Ovary (tissue), 7 donors: ENCODE measurements at regions not wholly inside any gene's neighbourhood (a gene's known extent, or its start where the extent isn't known, plus 50 kb on each side); places are given as distances from the start of the nearest gene placed in this dataset.

Source experiments
- DNase-seq, 5 donors: peaks; one replicate each; pipeline ENCODE4 v3.0.0-alpha.2; 2019 to 2020
- H3K27ac ChIP-seq, 2 donors: fragments of 200-600 bp; one replicate each; pipeline versions ENCODE4 v1.5.1 to v1.8.0; 2019 to 2022
- H3K27me3 ChIP-seq: fragments of 200-600 bp; one replicate; pipeline ENCODE4 v1.8.0; 2022
- H3K36me3 ChIP-seq: fragments of 200-600 bp; sonication (generic); one replicate; pipeline ENCODE4 v1.5.1; 2019
- H3K4me1 ChIP-seq: one replicate; pipeline ENCODE4 v1.8.1; 2013; ENCODE audit warnings: mild to moderate bottlenecking, moderate library complexity; ENCODE audit not compliant: insufficient read depth
- H3K4me3 ChIP-seq: fragments of 200-600 bp; sonication (generic); one replicate; pipeline ENCODE4 v1.5.1; 2017
- H3K9me3 ChIP-seq, 2 donors: fragments of 200-600 bp in 1 of 2; sonication (generic) in 1 of 2; one replicate each; pipeline versions ENCODE4 v1.5.1 to v1.8.1; 2013 to 2019; ENCODE audit warnings: mild to moderate bottlenecking in 1 of 2, moderate library complexity in 1 of 2
- EP300 ChIP-seq: sonication (generic); formaldehyde crosslinking; IDR thresholded peaks from one replicate; pipeline ENCODE4 v1.6.1; 2017; ENCODE audit warnings: antibody characterized with exemption
- POLR2A ChIP-seq: fragments of 450-650 bp; IDR thresholded peaks from one replicate; pipeline ENCODE4 v1.6.1; 2017; ENCODE audit warnings: antibody characterized with exemption, mild to moderate bottlenecking, moderate library complexity
- WGBS, 3 donors: extraction: QIAGEN DNeasy Blood & Tissue Kit in 1 of 3; methylation state at CpG; one replicate each; pipeline versions ENCODE4 v1.1.5 to v1.1.7; 2013 to 2017; 5-methylcytosine and 5-hydroxymethylcytosine counted together
- intact Hi-C, 4 donors: fragments of 100-400 bp; cut with DNase I; formaldehyde crosslinking; loops; one replicate each; pipeline versions ENCODE4 v1.11.0 to v1.15.1; 2022 to 2023
- TF ChIP-seq, protein P1 (sequence below), 3 donors: fragments of 450-650 bp in 2 of 3; fragments of 200-600 bp in 1 of 3; IDR thresholded peaks; one replicate each; pipeline versions ENCODE4 v1.5.1 to v1.8.0; 2016 to 2022; ENCODE audit warnings: antibody characterized with exemption in 3 of 3, mild to moderate bottlenecking in 1 of 3
- donor health status: DM: no; HTN: no; CAD: no; lungs with moderate emphysema.
- donor health status: DM: no; HTN: no; CAD: no.
- donor health status: Bipolar disorder and iron deficiency.
- donor health status: DM: no; HTN: no; CAD: no.
- donor health status: DM: yes; HTN: yes; CAD: no.

DNA sequence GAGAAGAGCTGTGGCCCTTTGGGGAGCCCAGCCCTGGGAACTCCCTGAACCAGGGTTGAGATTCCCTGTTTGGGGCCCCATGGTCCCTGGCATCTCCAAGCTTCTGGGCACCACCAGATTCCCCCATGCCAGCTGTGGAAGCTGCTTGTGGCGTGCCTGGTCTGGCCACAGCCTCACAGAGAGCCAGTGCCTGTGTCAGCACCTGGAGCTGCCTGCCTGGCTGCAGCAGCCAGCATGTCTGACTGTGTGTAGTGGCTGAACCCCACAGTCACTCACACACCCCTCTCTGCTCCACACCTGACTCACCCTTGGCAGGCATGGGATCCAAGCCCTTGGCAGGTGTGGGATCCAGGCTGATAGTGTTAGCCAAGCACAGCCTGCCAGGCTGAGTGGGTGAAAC lies 97.2 kb upstream of the GALNTL6 start:
- no peak for DNase-seq
- 79 to 100% (median 100%) methylated on average over 1 of the region's 1 CpG for WGBS, 3 donors

DNA sequence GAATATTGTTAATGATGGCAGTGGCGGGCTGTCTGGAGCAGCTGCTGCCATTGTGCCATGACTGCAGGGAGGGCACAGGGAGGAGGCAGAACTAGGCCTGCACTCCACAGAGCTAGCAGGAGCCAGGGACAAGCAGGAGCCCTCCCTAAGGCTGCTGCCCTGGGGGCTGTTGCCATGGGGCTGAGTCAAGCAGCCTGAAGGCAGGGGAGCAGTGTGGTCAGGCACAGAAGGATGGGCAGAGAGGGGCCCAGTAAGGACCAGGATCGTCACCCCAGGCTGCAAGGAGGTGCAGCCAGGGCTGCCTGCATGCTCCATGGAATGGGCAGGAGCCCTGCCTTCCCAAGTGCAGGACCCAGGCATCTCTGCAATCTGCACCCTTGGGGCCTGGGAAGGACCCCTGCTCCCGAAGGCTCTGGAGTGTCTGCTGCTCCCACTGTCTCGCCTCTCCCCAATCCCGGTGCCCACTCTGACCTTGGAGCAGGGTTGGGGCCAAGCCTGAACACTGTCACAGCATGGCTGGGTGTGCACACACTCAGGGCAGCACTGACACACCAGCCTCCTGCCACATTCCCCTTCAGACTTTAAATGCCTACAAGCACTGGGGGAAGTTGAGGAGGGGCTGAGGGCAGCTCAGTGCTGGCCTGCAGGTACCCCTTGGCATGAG lies 98.3 kb upstream of the GALNTL6 start:
- Histone ChIP-seq H3K9me3 (no peaks in the 10 kb centered on the region), H3K4me3 (no peak overlapping the region), H3K27ac (no peak overlapping the region), H3K27me3 (no peaks in the 10 kb centered on the region), H3K4me1 (no peaks in the 10 kb centered on the region), H3K36me3 (no peaks in the 10 kb centered on the region)
- 87 to 96% (median 87%) methylated on average over 5 of the region's 5 CpGs for WGBS, 3 donors
- no peak for DNase-seq
- intact Hi-C loops, result no loop called here
- TF ChIP-seq, protein P1, sequence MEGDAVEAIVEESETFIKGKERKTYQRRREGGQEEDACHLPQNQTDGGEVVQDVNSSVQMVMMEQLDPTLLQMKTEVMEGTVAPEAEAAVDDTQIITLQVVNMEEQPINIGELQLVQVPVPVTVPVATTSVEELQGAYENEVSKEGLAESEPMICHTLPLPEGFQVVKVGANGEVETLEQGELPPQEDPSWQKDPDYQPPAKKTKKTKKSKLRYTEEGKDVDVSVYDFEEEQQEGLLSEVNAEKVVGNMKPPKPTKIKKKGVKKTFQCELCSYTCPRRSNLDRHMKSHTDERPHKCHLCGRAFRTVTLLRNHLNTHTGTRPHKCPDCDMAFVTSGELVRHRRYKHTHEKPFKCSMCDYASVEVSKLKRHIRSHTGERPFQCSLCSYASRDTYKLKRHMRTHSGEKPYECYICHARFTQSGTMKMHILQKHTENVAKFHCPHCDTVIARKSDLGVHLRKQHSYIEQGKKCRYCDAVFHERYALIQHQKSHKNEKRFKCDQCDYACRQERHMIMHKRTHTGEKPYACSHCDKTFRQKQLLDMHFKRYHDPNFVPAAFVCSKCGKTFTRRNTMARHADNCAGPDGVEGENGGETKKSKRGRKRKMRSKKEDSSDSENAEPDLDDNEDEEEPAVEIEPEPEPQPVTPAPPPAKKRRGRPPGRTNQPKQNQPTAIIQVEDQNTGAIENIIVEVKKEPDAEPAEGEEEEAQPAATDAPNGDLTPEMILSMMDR (IDR thresholded peaks at IDR 0.05), result no peak
- TF ChIP-seq EP300 (no peak), POLR2A (no peak)

More for the DNA sequence above, 97.2 kb upstream of the GALNTL6 start:
- H3K27ac ChIP-seq, result no peak overlapping the region
- H3K9me3 ChIP-seq, result no peaks in the 10 kb centered on the region
- intact Hi-C loops, result no loop called here
- no peaks in the 10 kb centered on the region for H3K4me1 ChIP-seq
- no peak overlapping the region for H3K4me3 ChIP-seq
- H3K36me3 ChIP-seq, result no peaks in the 10 kb centered on the region
- TF ChIP-seq, protein P1 (IDR thresholded peaks at IDR 0.05), result no peak
- TF ChIP-seq EP300, result no peak
- TF ChIP-seq POLR2A, result no peak
- H3K27me3 ChIP-seq, result no peaks in the 10 kb centered on the region

DNA sequence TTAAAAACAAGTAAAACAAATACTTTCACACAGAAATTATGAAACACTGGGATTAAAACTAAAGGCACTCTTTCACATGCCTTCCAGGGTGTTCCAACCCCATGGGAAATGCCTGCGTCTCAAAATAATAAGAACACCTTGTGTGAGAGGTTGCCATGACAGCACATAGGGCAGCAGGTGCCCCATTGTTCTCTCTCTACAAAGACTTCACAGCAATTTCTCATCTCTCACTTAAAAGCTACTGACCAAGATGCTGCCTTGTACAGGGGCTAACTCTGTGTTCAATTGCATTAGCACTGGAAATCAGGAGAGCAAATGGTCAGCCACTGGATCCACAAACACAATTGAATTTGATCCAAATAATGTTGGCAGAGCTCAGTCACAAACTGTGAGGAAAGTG lies 102.5 kb upstream of the GALNTL6 start:
- no peak overlapping the region for H3K4me3 ChIP-seq
- no peak overlapping the region for H3K27ac ChIP-seq
- H3K36me3 ChIP-seq, result no peaks in the 10 kb centered on the region
- no peak for DNase-seq
- no peaks in the 10 kb centered on the region for H3K9me3 ChIP-seq
- no peak for TF ChIP-seq EP300
- TF ChIP-seq POLR2A, result no peak
- TF ChIP-seq, protein P1 (IDR thresholded peaks at IDR 0.05), result no peak
- intact Hi-C loops, result no loop called here
- WGBS, 3 donors, result 91 to 95% (median 93%) methylated on average over 1 of the region's 1 CpG
- no peaks in the 10 kb centered on the region for H3K27me3 ChIP-seq
- H3K4me1 ChIP-seq, result no peaks in the 10 kb centered on the region

GRCh38 chr4:171676555-171677215 lies 136.5 kb upstream of the GALNTL6 start:
- intact Hi-C loops, result no loop called here
- no peak overlapping the region for H3K4me3 ChIP-seq
- WGBS, 3 donors, result 38 to 44% (median 43%) methylated on average over 4 of the region's 4 CpGs
- H3K27me3 ChIP-seq, result no peaks in the 10 kb centered on the region
- H3K4me1 ChIP-seq, result no peaks in the 10 kb centered on the region
- H3K27ac ChIP-seq, result no peak overlapping the region
- DNase-seq, result no peak
- H3K36me3 ChIP-seq, result no peaks in the 10 kb centered on the region
- H3K9me3 ChIP-seq, result no peaks in the 10 kb centered on the region
- no peak for TF ChIP-seq POLR2A
- TF ChIP-seq, protein P1 (IDR thresholded peaks at IDR 0.05), result no peak
- no peak for TF ChIP-seq EP300
